Cardiac fibroblast (primary cell): ENCODE measurements at regions not wholly inside any gene's neighbourhood (a gene's known extent, or its start where the extent isn't known, plus 50 kb on each side); places are given as distances from the start of the nearest gene placed in this dataset.

Source experiments
- DNase-seq, 2 donors: peaks; one replicate each; pipeline versions ENCODE4 v3.0.0 to v3.0.0-alpha.2; 2010; ENCODE audit warnings: low read depth in 2 of 2
- H3K4me3 ChIP-seq, 2 donors: replicated peaks in 1 of 2; 1 replicate in 1 of 2; 2 replicates in 1 of 2; pipeline ENCODE4 v1.5.1; 2011; ENCODE audit warnings: low read depth in 2 of 2, low read length in 2 of 2, mild to moderate bottlenecking in 2 of 2, moderate library complexity in 1 of 2
- CTCF ChIP-seq: IDR thresholded peaks from one replicate; pipeline ENCODE4 v1.5.1; 2011; ENCODE audit warnings: low read depth, mild to moderate bottlenecking, low read length, inconsistent platforms

- H3K4me3 ChIP-seq = no peak overlapping the region
- TF ChIP-seq CTCF = no peak
Observed at GRCh38 chr12:78331181-78331580, 500.5 kb downstream of the NAV3 start.

GRCh38 chr12:78331753-78332152, 501.1 kb downstream of the NAV3 start:
- peak; percentile 0 to 13 for DNase-seq
- H3K4me3 ChIP-seq = no peak overlapping the region
- no peak for TF ChIP-seq CTCF

More at GRCh38 chr12:78331181-78331580, 500.5 kb downstream of the NAV3 start:
- DNase-seq = no peak

GRCh38 chr12:78338054-78338785, 507.5 kb downstream of the NAV3 start:
- H3K4me3 ChIP-seq = no peak overlapping the region
- DNase-seq = no peak
- no peak for TF ChIP-seq CTCF

GRCh38 chr12:78340406-78340805, 509.7 kb downstream of the NAV3 start:
- no peak for DNase-seq
- no peak overlapping the region for H3K4me3 ChIP-seq
- no peak for TF ChIP-seq CTCF

GRCh38 chr12:78343657-78344056, 513.0 kb downstream of the NAV3 start:
- no peak overlapping the region for H3K4me3 ChIP-seq
- TF ChIP-seq CTCF = no peak
- DNase-seq = peak in 1 of 2 donors; percentile 12

- no peak overlapping the region for H3K4me3 ChIP-seq
- no peak for TF ChIP-seq CTCF
- peak; percentile 23 for DNase-seq
Observed at GRCh38 chr12:78359520-78359919, 505.1 kb upstream of the SYT1 start.

- DNase-seq = no peak
Observed at GRCh38 chr12:78361683-78362082, 502.9 kb upstream of the SYT1 start.

More at GRCh38 chr12:78361683-78362082, 502.9 kb upstream of the SYT1 start:
- H3K4me3 ChIP-seq = no peak overlapping the region
- TF ChIP-seq CTCF = no peak
